ENCODE measurements at regions not wholly inside any gene's neighbourhood (a gene's known extent, or its start where the extent isn't known, plus 50 kb on each side); places are given as distances from the start of the nearest gene placed in this dataset.

DNA sequence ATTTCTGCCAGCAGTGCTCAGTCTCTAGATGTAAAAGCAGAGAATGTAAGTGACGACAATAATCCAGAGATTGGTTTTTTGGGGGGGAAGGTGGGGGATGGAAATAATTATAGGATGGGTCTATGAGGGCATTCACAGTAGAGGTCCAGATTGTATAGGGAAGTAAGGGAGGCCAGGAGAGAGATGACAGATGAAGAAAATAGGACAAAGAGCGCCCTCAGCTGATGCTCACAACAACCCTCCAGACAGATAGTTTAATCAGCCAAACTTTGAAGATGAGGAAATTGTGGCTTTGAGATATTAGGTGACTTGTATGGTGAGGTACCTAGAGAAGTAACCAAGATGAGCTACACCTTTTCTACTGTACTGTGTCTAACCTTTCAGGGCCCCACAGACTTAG, 137.9 kb downstream of the MAGEB17 start:
- no peaks in the 10 kb centered on the region for H3K4me1 Mint-ChIP-seq
- H3K4me3 Mint-ChIP-seq: no peak overlapping the region
- Histone ChIP-seq H3K36me3 (ENCODE audit: insufficient read depth, low read length) (no peaks in the 10 kb centered on the region), H3K27me3 (ENCODE audit: insufficient read depth, low read length) (no peaks in the 10 kb centered on the region), H3K4me3 (ENCODE audit: low read length in 2 of 2) (no peak overlapping the region), H3K9me3 (ENCODE audit: control insufficient read depth in 1 of 2, low read length in 2 of 2) (no peaks in the 10 kb centered on the region), H3K4me1 (ENCODE audit: insufficient read depth, low read length) (no peaks in the 10 kb centered on the region), H3K27ac (ENCODE audit: low read depth, low read length) (no peak overlapping the region)
- no peaks in the 10 kb centered on the region for H3K9me3 Mint-ChIP-seq
- no peaks in the 10 kb centered on the region for H3K36me3 Mint-ChIP-seq
- ChIA-PET POLR2A (ENCODE audit: partially characterized antibody) (no interaction called here), CTCF (ENCODE audit: partially characterized antibody) (no interaction called here)
- intact Hi-C loops (cut with micrococcal nuclease): no loop called here
- DNase-seq: no peak
- peaks cover 2 to 3% of the 10 kb centered on the region in 2 donors for H3K27me3 Mint-ChIP-seq
- no peak overlapping the region for H3K27ac Mint-ChIP-seq

DNA sequence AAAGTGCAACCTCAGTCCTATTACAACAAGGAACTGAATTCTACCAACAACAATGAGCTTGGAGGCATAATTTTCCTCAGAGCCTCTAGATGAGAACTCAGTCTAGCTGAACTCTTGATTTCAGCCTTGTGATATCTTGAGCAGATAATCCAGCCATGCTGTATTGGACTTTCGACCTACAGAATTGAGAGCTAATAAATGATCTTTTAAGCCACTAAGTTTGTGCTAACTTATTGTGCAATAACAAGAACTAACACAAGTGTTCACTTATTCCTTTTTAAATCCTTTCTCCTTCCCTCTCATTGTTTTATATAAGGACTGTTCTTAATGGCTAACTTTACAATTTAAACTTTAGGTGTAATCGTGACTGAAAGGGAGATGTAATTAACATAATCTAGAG, 140.7 kb downstream of the MAGEB17 start:
- ChIA-PET POLR2A (ENCODE audit: partially characterized antibody) (no interaction called here), CTCF (ENCODE audit: partially characterized antibody) (no interaction called here)
- H3K9me3 ChIP-seq (ENCODE audit: control insufficient read depth in 1 of 2, low read length in 2 of 2): no peaks in the 10 kb centered on the region
- intact Hi-C loops (cut with micrococcal nuclease): no loop called here
- no peak overlapping the region for H3K4me3 Mint-ChIP-seq
- H3K9me3 Mint-ChIP-seq: peaks cover 0 to 1% (median 0%) of the 10 kb centered on the region in 8 donors
- no peak for DNase-seq
- no peaks in the 10 kb centered on the region for H3K36me3 Mint-ChIP-seq
- no peaks in the 10 kb centered on the region for H3K27me3 ChIP-seq (ENCODE audit: insufficient read depth, low read length)
- H3K36me3 ChIP-seq (ENCODE audit: insufficient read depth, low read length): no peaks in the 10 kb centered on the region
- no peaks in the 10 kb centered on the region for H3K4me1 ChIP-seq (ENCODE audit: insufficient read depth, low read length)
- no peak overlapping the region for H3K27ac ChIP-seq (ENCODE audit: low read depth, low read length)
- no peak overlapping the region for H3K27ac Mint-ChIP-seq
- no peak overlapping the region for H3K4me3 ChIP-seq (ENCODE audit: low read length in 2 of 2)
- H3K27me3 Mint-ChIP-seq: peaks cover 0 to 4% of the 10 kb centered on the region in 2 donors
- no peaks in the 10 kb centered on the region for H3K4me1 Mint-ChIP-seq

DNA sequence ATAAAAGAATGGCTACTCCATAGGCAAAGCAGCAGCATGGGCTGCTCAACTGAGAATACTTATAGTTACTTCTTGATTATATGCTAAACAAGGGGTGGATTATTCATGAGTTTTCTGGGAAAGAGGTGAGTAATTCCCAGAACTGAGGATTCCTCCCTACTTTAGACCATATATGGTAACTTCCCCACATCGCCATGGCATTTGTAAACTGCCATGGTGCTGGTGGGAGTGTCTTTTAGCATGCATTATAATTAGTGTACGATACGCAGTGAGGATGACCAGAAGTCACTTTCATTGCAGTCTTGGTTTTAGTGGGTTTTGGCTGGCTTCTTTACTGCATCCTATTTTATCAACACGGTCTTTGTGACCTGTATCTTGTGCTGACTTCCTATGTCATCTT, 141.5 kb downstream of the MAGEB17 start:
- Mint-ChIP-seq H3K27ac (no peak overlapping the region), H3K9me3 (peaks cover 0 to 1% (median 0%) of the 10 kb centered on the region in 8 donors), H3K36me3 (no peaks in the 10 kb centered on the region), H3K4me1 (no peaks in the 10 kb centered on the region), H3K27me3 (peaks cover 0 to 4% of the 10 kb centered on the region in 2 donors), H3K4me3 (no peak overlapping the region)
- H3K9me3 ChIP-seq (ENCODE audit: control insufficient read depth in 1 of 2, low read length in 2 of 2): no peaks in the 10 kb centered on the region
- intact Hi-C loops (cut with micrococcal nuclease): no loop called here
- H3K4me3 ChIP-seq (ENCODE audit: low read length in 2 of 2): no peak overlapping the region
- POLR2A ChIA-PET (ENCODE audit: partially characterized antibody): no interaction called here
- H3K27ac ChIP-seq (ENCODE audit: low read depth, low read length): no peak overlapping the region
- CTCF ChIA-PET (ENCODE audit: partially characterized antibody): no interaction called here
- no peaks in the 10 kb centered on the region for H3K27me3 ChIP-seq (ENCODE audit: insufficient read depth, low read length)
- no peaks in the 10 kb centered on the region for H3K4me1 ChIP-seq (ENCODE audit: insufficient read depth, low read length)
- H3K36me3 ChIP-seq (ENCODE audit: insufficient read depth, low read length): no peaks in the 10 kb centered on the region
- no peak for DNase-seq

DNA sequence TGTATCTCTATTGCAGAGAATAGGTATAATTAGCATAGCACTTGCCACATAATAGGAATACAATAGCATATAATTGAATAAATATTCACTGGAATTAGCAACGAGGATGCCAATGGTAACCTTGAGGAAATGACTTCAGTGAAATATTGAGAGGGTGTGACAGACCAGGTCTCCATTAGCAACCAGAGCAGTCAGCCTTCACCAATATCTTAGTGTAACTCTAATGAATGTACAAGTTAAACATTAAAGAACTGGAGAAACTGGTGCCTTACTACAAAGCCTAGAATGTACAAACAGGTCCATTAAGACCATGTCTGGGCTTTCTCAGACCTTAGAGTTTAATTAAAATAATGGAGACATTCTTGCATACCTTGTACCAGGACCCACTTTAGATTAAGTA, 143.0 kb downstream of the MAGEB17 start:
- H3K27ac ChIP-seq (ENCODE audit: low read depth, low read length): no peak overlapping the region
- no peaks in the 10 kb centered on the region for H3K36me3 ChIP-seq (ENCODE audit: insufficient read depth, low read length)
- Mint-ChIP-seq H3K9me3 (peaks cover 0 to 1% (median 0%) of the 10 kb centered on the region in 8 donors), H3K4me1 (no peaks in the 10 kb centered on the region), H3K36me3 (no peaks in the 10 kb centered on the region), H3K4me3 (no peak overlapping the region), H3K27ac (no peak overlapping the region), H3K27me3 (peaks cover 0 to 4% of the 10 kb centered on the region in 2 donors)
- ChIA-PET POLR2A (ENCODE audit: partially characterized antibody) (no interaction called here), CTCF (ENCODE audit: partially characterized antibody) (no interaction called here)
- H3K4me1 ChIP-seq (ENCODE audit: insufficient read depth, low read length): no peaks in the 10 kb centered on the region
- no peak overlapping the region for H3K4me3 ChIP-seq (ENCODE audit: low read length in 2 of 2)
- no peak for DNase-seq
- no peaks in the 10 kb centered on the region for H3K9me3 ChIP-seq (ENCODE audit: control insufficient read depth in 1 of 2, low read length in 2 of 2)
- intact Hi-C loops (cut with micrococcal nuclease): no loop called here
- H3K27me3 ChIP-seq (ENCODE audit: insufficient read depth, low read length): no peaks in the 10 kb centered on the region

DNA sequence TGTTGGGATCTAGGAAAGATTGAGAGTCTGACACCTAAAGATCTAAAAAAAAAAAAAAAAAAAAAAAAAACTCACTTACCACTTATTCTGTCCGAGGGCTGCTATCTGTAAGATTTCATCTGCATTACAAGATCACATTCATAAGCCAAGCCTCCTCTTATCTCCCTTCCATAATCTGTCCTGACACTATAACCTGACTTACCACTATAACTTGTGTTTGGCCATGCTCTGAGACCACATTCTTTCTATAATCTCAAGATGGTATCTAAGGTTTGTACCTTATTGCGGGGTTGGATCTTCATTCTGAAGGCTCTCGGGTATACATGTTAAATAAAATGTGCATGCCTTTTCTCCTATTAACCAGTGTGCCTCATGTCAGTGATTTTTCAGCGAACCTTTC, 144.4 kb downstream of the MAGEB17 start:
- POLR2A ChIA-PET (ENCODE audit: partially characterized antibody): no interaction called here
- Histone ChIP-seq H3K4me3 (ENCODE audit: low read length in 2 of 2) (no peak overlapping the region), H3K4me1 (ENCODE audit: insufficient read depth, low read length) (no peaks in the 10 kb centered on the region), H3K27ac (ENCODE audit: low read depth, low read length) (no peak overlapping the region), H3K9me3 (ENCODE audit: control insufficient read depth in 1 of 2, low read length in 2 of 2) (no peaks in the 10 kb centered on the region), H3K27me3 (ENCODE audit: insufficient read depth, low read length) (no peaks in the 10 kb centered on the region), H3K36me3 (ENCODE audit: insufficient read depth, low read length) (no peaks in the 10 kb centered on the region)
- Mint-ChIP-seq H3K27ac (no peak overlapping the region), H3K36me3 (no peaks in the 10 kb centered on the region), H3K27me3 (peaks cover 3 to 4% of the 10 kb centered on the region in 2 donors), H3K4me1 (no peaks in the 10 kb centered on the region), H3K9me3 (peaks cover 0 to 2% (median 0%) of the 10 kb centered on the region in 8 donors), H3K4me3 (no peak overlapping the region)
- DNase-seq: no peak
- CTCF ChIA-PET (ENCODE audit: partially characterized antibody): no interaction called here
- intact Hi-C loops (cut with micrococcal nuclease): no loop called here

DNA sequence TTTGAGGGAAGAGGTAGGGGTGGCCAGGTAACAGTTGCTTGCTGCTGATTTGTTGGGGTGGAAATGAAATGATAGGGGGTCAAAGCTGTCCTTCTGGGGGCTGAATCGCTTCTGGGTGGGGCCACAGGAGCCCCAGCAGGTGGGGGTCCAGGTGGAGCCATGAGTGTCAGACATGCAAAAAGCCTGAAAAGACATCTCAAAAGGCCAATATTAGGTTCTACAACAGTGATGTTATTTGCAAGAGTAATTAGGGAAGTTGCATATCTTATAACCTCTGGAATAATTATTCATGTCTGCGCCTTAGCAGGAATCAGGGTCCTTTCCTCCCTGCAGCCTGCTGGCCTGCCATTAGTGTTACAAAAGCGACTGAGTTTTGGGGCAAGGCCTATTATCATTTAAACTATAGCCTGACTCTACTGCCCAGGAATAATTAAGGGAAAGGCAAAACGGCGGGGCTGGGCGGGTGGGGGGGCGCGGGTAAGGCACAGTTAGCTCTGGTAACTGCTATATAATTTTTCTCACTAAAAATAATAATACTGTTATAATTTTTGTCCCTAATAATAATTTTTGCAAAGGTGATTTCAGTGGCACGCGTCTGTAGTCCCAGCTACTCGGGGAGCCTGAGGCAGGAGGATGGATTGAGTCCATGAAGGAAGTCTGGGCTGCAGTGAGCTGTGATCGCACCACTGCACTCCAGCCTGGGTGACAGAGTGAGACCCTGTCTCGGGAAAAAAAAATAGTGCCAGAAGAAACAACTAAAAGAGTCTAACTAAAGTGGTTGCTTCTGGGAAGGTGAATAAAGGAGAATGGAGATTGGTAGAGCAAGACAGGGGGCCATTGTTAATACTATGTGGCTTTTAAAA, 145.7 kb downstream of the MAGEB17 start:
- POLR2A ChIA-PET (ENCODE audit: partially characterized antibody): no interaction called here
- intact Hi-C loops (cut with micrococcal nuclease): no loop called here
- DNase-seq: no peak

DNA sequence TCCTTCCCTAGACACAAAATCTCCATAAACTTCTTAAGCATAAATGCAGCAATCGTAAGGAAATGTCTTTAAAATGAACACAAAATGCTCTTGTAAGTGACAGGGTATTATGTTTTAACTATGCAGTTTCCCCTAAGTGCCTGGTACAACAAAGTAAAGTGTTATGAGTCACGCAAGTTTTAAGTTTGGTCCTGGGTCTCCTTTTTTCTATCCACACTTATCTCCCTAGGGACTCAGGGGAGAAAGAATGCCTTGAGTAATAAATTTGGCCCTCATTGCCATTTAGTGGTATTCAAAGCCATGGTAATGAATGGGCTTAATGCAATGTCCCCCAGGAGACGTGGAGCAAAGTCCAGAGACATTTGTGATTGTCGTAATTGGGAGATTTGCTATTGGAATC, 149.1 kb downstream of the MAGEB17 start:
- no peaks in the 10 kb centered on the region for H3K36me3 Mint-ChIP-seq
- intact Hi-C loops (cut with micrococcal nuclease): no loop called here
- H3K27me3 Mint-ChIP-seq: peaks cover 3 to 6% of the 10 kb centered on the region in 2 donors
- no peak overlapping the region for H3K4me3 ChIP-seq (ENCODE audit: low read length in 2 of 2)
- H3K27ac ChIP-seq (ENCODE audit: low read depth, low read length): no peak overlapping the region
- no peaks in the 10 kb centered on the region for H3K36me3 ChIP-seq (ENCODE audit: insufficient read depth, low read length)
- H3K27me3 ChIP-seq (ENCODE audit: insufficient read depth, low read length): no peaks in the 10 kb centered on the region
- CTCF ChIA-PET (ENCODE audit: partially characterized antibody): no interaction called here
- DNase-seq: no peak
- no peak overlapping the region for H3K27ac Mint-ChIP-seq
- H3K9me3 Mint-ChIP-seq: peaks cover 0 to 2% (median 0%) of the 10 kb centered on the region in 8 donors
- no peaks in the 10 kb centered on the region for H3K4me1 Mint-ChIP-seq
- H3K4me3 Mint-ChIP-seq: no peak overlapping the region
- H3K4me1 ChIP-seq (ENCODE audit: insufficient read depth, low read length): no peaks in the 10 kb centered on the region
- POLR2A ChIA-PET (ENCODE audit: partially characterized antibody): no interaction called here
- H3K9me3 ChIP-seq (ENCODE audit: control insufficient read depth in 1 of 2, low read length in 2 of 2): no peaks in the 10 kb centered on the region

More for the DNA sequence above, 145.7 kb downstream of the MAGEB17 start:
- Histone ChIP-seq H3K27ac (ENCODE audit: low read depth, low read length) (no peak overlapping the region), H3K36me3 (ENCODE audit: insufficient read depth, low read length) (no peaks in the 10 kb centered on the region), H3K4me3 (ENCODE audit: low read length in 2 of 2) (no peak overlapping the region), H3K9me3 (ENCODE audit: control insufficient read depth in 1 of 2, low read length in 2 of 2) (no peaks in the 10 kb centered on the region), H3K4me1 (ENCODE audit: insufficient read depth, low read length) (no peaks in the 10 kb centered on the region), H3K27me3 (ENCODE audit: insufficient read depth, low read length) (no peaks in the 10 kb centered on the region)
- Mint-ChIP-seq H3K36me3 (no peaks in the 10 kb centered on the region), H3K27ac (no peak overlapping the region), H3K27me3 (peaks cover 3 to 4% of the 10 kb centered on the region in 2 donors), H3K9me3 (peaks cover 0 to 2% (median 0%) of the 10 kb centered on the region in 8 donors), H3K4me1 (no peaks in the 10 kb centered on the region), H3K4me3 (no peak overlapping the region)
- CTCF ChIA-PET (ENCODE audit: partially characterized antibody): no interaction called here
